GM12892 (cell line): ENCODE measurements at regions not wholly inside any gene's neighbourhood (a gene's known extent, or its start where the extent isn't known, plus 50 kb on each side); places are given as distances from the start of the nearest gene placed in this dataset.

Experiments used
- POLR2A ChIP-seq: IDR thresholded peaks from 2 replicates; pipeline ENCODE4 v1.6.1; 2011; ENCODE audit warnings: low read depth, low read length, control low read depth
- TAF1 ChIP-seq: IDR thresholded peaks from 2 replicates; pipeline ENCODE4 v1.6.1; 2011; ENCODE audit warnings: low read depth, mild to moderate bottlenecking, control low read depth, low read length, borderline replicate concordance

DNA sequence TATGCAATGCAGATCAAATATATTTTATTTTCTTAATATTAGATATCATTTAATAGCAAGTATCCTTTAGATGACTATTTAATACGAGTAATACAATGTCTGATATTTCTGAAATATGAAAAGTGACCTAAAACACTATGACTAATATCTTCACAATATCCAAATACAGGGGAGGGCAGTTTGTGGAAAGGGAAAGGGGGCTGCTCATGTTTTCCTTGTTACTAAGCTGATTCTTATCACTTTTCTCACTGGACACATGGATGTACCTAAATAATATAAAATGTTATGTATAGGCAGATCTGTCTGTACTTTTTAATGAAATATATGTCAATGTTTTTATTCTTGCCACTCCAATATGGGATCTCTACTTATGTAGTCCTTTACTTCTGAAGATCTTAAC is 1879.1 kb upstream of the ACO1 start:
- TF ChIP-seq POLR2A: no peak
- TF ChIP-seq TAF1: no peak
